ENCODE measurements at regions not wholly inside any gene's neighbourhood (a gene's known extent, or its start where the extent isn't known, plus 50 kb on each side); places are given as distances from the start of the nearest gene placed in this dataset.

DNA sequence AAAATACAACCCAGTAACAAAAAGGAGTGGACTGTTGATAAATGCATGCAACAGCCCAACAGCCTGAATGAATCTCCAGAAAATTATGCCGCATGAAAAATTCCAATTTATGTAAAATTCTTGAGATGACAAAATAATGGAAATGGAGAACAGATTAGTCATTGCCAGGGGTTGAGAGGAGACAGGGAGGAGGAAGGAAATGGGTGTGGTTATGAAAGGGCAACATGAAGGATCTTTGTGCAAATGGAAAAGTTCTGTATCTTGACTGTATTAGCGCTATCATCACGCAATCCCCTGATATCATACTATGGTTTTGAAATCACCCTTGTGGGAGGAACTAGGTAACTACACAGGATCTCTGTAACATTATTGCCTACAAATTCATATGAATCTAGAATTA lies 1058.3 kb upstream of the RBFOX1 start:
- Histone ChIP-seq H3K4me3 (ENCODE audit: low read depth, low read length) (no peak overlapping the region), H3K36me3 (ENCODE audit: control insufficient read depth in 2 of 2, insufficient read depth in 1 of 2, low read length in 2 of 2) (no peaks in the 10 kb centered on the region), H3K27ac (ENCODE audit: extremely low read depth, low read depth, low read length) (no peak overlapping the region), H3K9me3 (ENCODE audit: control insufficient read depth, insufficient read depth, low read depth, low read length) (no peaks in the 10 kb centered on the region), H3K4me1 (ENCODE audit: control insufficient read depth, insufficient read depth, low read length) (no peaks in the 10 kb centered on the region)
- TF ChIP-seq ZNF16 (tag by site-specific recombination; IDR thresholded peaks at IDR 0.05; ENCODE audit: low read depth) (no peak), ZNF302 (tag by site-specific recombination; IDR thresholded peaks at IDR 0.05; ENCODE audit: low read depth) (no peak), IKZF3 (tag by site-specific recombination; IDR thresholded peaks at IDR 0.05) (no peak), ZNF175 (tag by site-specific recombination; IDR thresholded peaks at IDR 0.05) (no peak), ZNF416 (tag by site-specific recombination; IDR thresholded peaks at IDR 0.05) (no peak), ZNF274 (IDR thresholded peaks at IDR 0.05; ENCODE audit: low read length) (no peak), ZNF274 (tag by site-specific recombination; IDR thresholded peaks at IDR 0.05; ENCODE audit: borderline replicate concordance) (no peak), ZNF473 (tag by site-specific recombination; IDR thresholded peaks at IDR 0.05) (no peak), ZNF350 (tag by site-specific recombination; IDR thresholded peaks at IDR 0.05) (no peak)
- TF ChIP-seq, protein P1, sequence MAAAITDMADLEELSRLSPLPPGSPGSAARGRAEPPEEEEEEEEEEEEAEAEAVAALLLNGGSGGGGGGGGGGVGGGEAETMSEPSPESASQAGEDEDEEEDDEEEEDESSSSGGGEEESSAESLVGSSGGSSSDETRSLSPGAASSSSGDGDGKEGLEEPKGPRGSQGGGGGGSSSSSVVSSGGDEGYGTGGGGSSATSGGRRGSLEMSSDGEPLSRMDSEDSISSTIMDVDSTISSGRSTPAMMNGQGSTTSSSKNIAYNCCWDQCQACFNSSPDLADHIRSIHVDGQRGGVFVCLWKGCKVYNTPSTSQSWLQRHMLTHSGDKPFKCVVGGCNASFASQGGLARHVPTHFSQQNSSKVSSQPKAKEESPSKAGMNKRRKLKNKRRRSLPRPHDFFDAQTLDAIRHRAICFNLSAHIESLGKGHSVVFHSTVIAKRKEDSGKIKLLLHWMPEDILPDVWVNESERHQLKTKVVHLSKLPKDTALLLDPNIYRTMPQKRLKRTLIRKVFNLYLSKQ (tag by site-specific recombination; IDR thresholded peaks at IDR 0.05; ENCODE audit: borderline replicate concordance) = no peak
- TF ChIP-seq, protein P2, sequence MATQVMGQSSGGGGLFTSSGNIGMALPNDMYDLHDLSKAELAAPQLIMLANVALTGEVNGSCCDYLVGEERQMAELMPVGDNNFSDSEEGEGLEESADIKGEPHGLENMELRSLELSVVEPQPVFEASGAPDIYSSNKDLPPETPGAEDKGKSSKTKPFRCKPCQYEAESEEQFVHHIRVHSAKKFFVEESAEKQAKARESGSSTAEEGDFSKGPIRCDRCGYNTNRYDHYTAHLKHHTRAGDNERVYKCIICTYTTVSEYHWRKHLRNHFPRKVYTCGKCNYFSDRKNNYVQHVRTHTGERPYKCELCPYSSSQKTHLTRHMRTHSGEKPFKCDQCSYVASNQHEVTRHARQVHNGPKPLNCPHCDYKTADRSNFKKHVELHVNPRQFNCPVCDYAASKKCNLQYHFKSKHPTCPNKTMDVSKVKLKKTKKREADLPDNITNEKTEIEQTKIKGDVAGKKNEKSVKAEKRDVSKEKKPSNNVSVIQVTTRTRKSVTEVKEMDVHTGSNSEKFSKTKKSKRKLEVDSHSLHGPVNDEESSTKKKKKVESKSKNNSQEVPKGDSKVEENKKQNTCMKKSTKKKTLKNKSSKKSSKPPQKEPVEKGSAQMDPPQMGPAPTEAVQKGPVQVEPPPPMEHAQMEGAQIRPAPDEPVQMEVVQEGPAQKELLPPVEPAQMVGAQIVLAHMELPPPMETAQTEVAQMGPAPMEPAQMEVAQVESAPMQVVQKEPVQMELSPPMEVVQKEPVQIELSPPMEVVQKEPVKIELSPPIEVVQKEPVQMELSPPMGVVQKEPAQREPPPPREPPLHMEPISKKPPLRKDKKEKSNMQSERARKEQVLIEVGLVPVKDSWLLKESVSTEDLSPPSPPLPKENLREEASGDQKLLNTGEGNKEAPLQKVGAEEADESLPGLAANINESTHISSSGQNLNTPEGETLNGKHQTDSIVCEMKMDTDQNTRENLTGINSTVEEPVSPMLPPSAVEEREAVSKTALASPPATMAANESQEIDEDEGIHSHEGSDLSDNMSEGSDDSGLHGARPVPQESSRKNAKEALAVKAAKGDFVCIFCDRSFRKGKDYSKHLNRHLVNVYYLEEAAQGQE (tag by site-specific recombination; IDR thresholded peaks at IDR 0.05) = no peak
- POLR2A ChIA-PET = no interaction called here
- CTCF ChIA-PET = no interaction called here

DNA sequence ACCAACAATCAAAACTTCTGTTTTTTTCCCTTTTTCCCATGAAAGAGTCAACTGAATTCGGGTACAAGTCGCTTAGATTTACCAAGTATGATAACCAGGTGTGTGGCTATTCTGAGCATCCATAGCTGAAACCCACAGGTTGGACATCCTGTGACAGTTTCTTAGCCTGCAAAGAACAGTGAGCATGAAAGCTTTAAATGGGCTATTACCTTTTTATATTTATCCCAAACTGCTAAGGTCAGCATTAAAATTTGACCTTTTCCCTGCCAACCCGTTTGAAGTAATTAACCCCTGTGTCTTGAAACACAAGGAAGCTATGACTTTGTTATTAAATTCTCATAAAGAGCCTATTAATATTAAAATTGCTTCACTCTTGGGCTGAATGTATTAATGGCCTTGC lies 1065.0 kb upstream of the RBFOX1 start:
- H3K4me1 ChIP-seq (ENCODE audit: control insufficient read depth, insufficient read depth, low read length) = no peaks in the 10 kb centered on the region
- H3K27ac ChIP-seq (ENCODE audit: extremely low read depth, low read depth, low read length) = no peak overlapping the region
- H3K9me3 ChIP-seq (ENCODE audit: control insufficient read depth, insufficient read depth, low read depth, low read length) = no peaks in the 10 kb centered on the region
- no peak overlapping the region for H3K4me3 ChIP-seq (ENCODE audit: low read depth, low read length)
- CTCF ChIA-PET = no interaction called here
- no peak for TF ChIP-seq EGR2 (tag by site-specific recombination; IDR thresholded peaks at IDR 0.05; ENCODE audit: low read depth)
- no peaks in the 10 kb centered on the region for H3K36me3 ChIP-seq (ENCODE audit: control insufficient read depth in 2 of 2, insufficient read depth in 1 of 2, low read length in 2 of 2)
- POLR2A ChIA-PET = no interaction called here

DNA sequence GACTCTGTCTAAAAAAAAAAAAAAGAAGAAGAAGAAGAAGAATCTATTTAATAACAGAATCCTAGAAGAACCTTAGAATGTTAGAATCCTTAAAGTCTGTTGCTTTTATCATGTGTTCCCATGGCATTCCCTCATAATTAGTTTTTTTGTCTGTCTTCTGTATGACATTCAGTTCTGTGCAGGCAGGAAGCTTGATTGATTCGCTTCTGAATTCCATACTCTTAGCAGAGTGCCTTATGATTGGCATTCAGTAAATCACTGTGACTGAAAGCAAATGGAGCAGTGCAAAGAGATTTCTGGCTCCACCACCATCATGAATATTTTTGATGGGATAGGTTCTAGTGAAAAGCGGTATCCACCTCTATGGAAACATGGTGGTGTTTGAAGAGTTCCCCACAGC lies 1065.9 kb upstream of the RBFOX1 start:
- Histone ChIP-seq H3K27ac (ENCODE audit: extremely low read depth, low read depth, low read length) (no peak overlapping the region), H3K4me1 (ENCODE audit: control insufficient read depth, insufficient read depth, low read length) (no peaks in the 10 kb centered on the region), H3K4me3 (ENCODE audit: low read depth, low read length) (no peak overlapping the region), H3K9me3 (ENCODE audit: control insufficient read depth, insufficient read depth, low read depth, low read length) (no peaks in the 10 kb centered on the region), H3K36me3 (ENCODE audit: control insufficient read depth in 2 of 2, insufficient read depth in 1 of 2, low read length in 2 of 2) (no peaks in the 10 kb centered on the region)
- TF ChIP-seq ZNF133 (tag by site-specific recombination; IDR thresholded peaks at IDR 0.05) (no peak), ZNF624 (tag by site-specific recombination; IDR thresholded peaks at IDR 0.05) (no peak)
- ChIA-PET CTCF (no interaction called here), POLR2A (no interaction called here)

DNA sequence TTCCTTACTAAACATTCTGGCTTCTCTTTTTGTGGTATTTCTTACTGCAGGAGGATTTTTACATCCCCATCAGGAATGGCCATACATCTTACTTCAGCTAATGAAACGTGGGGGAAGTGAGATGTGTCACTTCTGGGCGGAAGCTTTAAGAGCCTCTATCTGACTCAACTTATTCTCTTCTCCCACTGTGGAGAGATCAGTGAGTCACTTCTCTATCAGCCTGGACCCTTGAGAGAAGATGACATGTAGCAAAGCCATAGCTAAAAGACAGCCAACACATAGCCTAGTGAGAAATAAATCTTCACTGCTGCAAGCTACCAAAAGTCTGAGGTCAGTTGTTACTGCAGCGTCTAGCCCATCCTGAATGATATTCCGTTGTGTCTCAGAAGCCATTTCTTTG lies 1066.7 kb upstream of the RBFOX1 start:
- Histone ChIP-seq H3K9me3 (ENCODE audit: control insufficient read depth, insufficient read depth, low read depth, low read length) (no peaks in the 10 kb centered on the region), H3K27ac (ENCODE audit: extremely low read depth, low read depth, low read length) (no peak overlapping the region), H3K4me1 (ENCODE audit: control insufficient read depth, insufficient read depth, low read length) (no peaks in the 10 kb centered on the region), H3K36me3 (ENCODE audit: control insufficient read depth in 2 of 2, insufficient read depth in 1 of 2, low read length in 2 of 2) (no peaks in the 10 kb centered on the region), H3K4me3 (ENCODE audit: low read depth, low read length) (no peak overlapping the region)
- TF ChIP-seq ZNF473 (tag by site-specific recombination; IDR thresholded peaks at IDR 0.05) (no peak), ZNF37A (tag by site-specific recombination; IDR thresholded peaks at IDR 0.05) (no peak), TRIM28 (IDR thresholded peaks at IDR 0.05; ENCODE audit: borderline replicate concordance, low read length) (no peak), ZNF792 (tag by site-specific recombination; IDR thresholded peaks at IDR 0.05) (no peak), TCF7L2 (IDR thresholded peaks at IDR 0.05; ENCODE audit: borderline replicate concordance, low read depth, low read length) (no peak), GFI1B (tag by site-specific recombination; IDR thresholded peaks at IDR 0.05) (no peak)
- TF ChIP-seq, protein P3, sequence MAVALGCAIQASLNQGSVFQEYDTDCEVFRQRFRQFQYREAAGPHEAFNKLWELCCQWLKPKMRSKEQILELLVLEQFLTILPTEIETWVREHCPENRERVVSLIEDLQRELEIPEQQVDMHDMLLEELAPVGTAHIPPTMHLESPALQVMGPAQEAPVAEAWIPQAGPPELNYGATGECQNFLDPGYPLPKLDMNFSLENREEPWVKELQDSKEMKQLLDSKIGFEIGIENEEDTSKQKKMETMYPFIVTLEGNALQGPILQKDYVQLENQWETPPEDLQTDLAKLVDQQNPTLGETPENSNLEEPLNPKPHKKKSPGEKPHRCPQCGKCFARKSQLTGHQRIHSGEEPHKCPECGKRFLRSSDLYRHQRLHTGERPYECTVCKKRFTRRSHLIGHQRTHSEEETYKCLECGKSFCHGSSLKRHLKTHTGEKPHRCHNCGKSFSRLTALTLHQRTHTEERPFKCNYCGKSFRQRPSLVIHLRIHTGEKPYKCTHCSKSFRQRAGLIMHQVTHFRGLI (tag by site-specific recombination; IDR thresholded peaks at IDR 0.05) = no peak
- TF ChIP-seq, protein P4, sequence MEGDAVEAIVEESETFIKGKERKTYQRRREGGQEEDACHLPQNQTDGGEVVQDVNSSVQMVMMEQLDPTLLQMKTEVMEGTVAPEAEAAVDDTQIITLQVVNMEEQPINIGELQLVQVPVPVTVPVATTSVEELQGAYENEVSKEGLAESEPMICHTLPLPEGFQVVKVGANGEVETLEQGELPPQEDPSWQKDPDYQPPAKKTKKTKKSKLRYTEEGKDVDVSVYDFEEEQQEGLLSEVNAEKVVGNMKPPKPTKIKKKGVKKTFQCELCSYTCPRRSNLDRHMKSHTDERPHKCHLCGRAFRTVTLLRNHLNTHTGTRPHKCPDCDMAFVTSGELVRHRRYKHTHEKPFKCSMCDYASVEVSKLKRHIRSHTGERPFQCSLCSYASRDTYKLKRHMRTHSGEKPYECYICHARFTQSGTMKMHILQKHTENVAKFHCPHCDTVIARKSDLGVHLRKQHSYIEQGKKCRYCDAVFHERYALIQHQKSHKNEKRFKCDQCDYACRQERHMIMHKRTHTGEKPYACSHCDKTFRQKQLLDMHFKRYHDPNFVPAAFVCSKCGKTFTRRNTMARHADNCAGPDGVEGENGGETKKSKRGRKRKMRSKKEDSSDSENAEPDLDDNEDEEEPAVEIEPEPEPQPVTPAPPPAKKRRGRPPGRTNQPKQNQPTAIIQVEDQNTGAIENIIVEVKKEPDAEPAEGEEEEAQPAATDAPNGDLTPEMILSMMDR (tag by site-specific recombination; IDR thresholded peaks at IDR 0.05) = no peak
- POLR2A ChIA-PET = no interaction called here
- CTCF ChIA-PET = no interaction called here

Measured in HEK293 (cell line).